SU-DHL-6 (cell line): ENCODE measurements at regions not wholly inside any gene's neighbourhood (a gene's known extent, or its start where the extent isn't known, plus 50 kb on each side); places are given as distances from the start of the nearest gene placed in this dataset.

Experiments
- CTCF ChIP-seq: fragments of 200-600 bp; sonication (generic); IDR thresholded peaks from one replicate; pipeline ENCODE4 v1.5.1; 2017; ENCODE audit warnings: antibody characterized with exemption, mild to moderate bottlenecking, low read length, moderate library complexity; ENCODE audit not compliant: insufficient read depth, poor library complexity, severe bottlenecking
- EZH2phosphoT487 ChIP-seq: fragments of 200-600 bp; sonication (generic), shearing (Covaris generic); conservative IDR thresholded peaks from 2 replicates; pipeline ENCODE4 v1.6.1; 2018; ENCODE audit warnings: mild to moderate bottlenecking, antibody characterized with exemption, low read length, moderate library complexity, mixed read lengths

- TF ChIP-seq CTCF, result no peak
- no peak for TF ChIP-seq EZH2phosphoT487
These were observed 273.5 kb downstream of the PIK3C3 start for GRCh38 chr18:42228581-42228980.
